ENCODE measurements at regions not wholly inside any gene's neighbourhood (a gene's known extent, or its start where the extent isn't known, plus 50 kb on each side); places are given as distances from the start of the nearest gene placed in this dataset.
A peak's percentile ranks its signal among the peaks of the same experiment; 100 is the strongest.
"Not testable (repeated sequence)": the region's sequence is repeated elsewhere in the genome, so short reads cannot be mapped to it uniquely, and the experiment has no call there.

- Mint-ChIP-seq H3K4me1 (peaks cover 18 to 26% (median 21%) of the 10 kb centered on the region in 3 donors), H3K36me3 (no peaks in the 10 kb centered on the region), H3K4me3 (peak overlapping the region; percentile 90 to 100 (median 99)), H3K27ac (peak overlapping the region in 3 of 6 donors; percentile 71 to 95 (median 76)), H3K9me3 (peaks cover 0 to 14% (median 7%) of the 10 kb centered on the region in 7 donors), H3K27me3 (no peaks in the 10 kb centered on the region)
- peak; percentile 5 to 6 for ATAC-seq (ENCODE audit: low read depth in 2 of 2)
- no peak for DNase-seq
These were observed 96.0 kb downstream of the HFE start for GRCh38 chr6:26183237-26183580.

GRCh38 chr6:26183581-26184366, 96.5 kb downstream of the HFE start:
- no peaks in the 10 kb centered on the region for H3K36me3 Mint-ChIP-seq
- peak; percentile 86 to 88 for ATAC-seq (ENCODE audit: low read depth in 2 of 2)
- peaks cover 0 to 15% (median 7%) of the 10 kb centered on the region in 7 donors for H3K9me3 Mint-ChIP-seq
- peaks cover 18 to 31% (median 26%) of the 10 kb centered on the region in 3 donors for H3K4me1 Mint-ChIP-seq
- no peaks in the 10 kb centered on the region for H3K27me3 Mint-ChIP-seq
- H3K27ac Mint-ChIP-seq, result peak overlapping the region; percentile 31 to 95 (median 84)
- DNase-seq, result peak; percentile 62
- H3K4me3 Mint-ChIP-seq, result peak overlapping the region; percentile 90 to 100 (median 99)

- Mint-ChIP-seq H3K27me3 (no peaks in the 10 kb centered on the region), H3K27ac (peak overlapping the region in 3 of 6 donors; percentile 25 to 71 (median 47)), H3K36me3 (no peaks in the 10 kb centered on the region), H3K4me3 (peak overlapping the region; percentile 90 to 100 (median 99)), H3K9me3 (peaks cover 0 to 18% (median 7%) of the 10 kb centered on the region in 7 donors), H3K4me1 (peaks cover 22 to 37% (median 29%) of the 10 kb centered on the region in 3 donors)
- ATAC-seq (ENCODE audit: low read depth in 2 of 2), result no peak
- DNase-seq, result no peak
These were observed 97.2 kb downstream of the HFE start for GRCh38 chr6:26184367-26184891.

- H3K4me3 Mint-ChIP-seq, result peak overlapping the region in 5 of 8 donors; percentile 52 to 99 (median 90)
- H3K36me3 Mint-ChIP-seq, result no peaks in the 10 kb centered on the region
- ATAC-seq (ENCODE audit: low read depth in 2 of 2), result no peak
- H3K4me1 Mint-ChIP-seq, result peaks cover 22 to 37% (median 29%) of the 10 kb centered on the region in 3 donors
- H3K9me3 Mint-ChIP-seq, result peaks cover 0 to 18% (median 6%) of the 10 kb centered on the region in 7 donors
- peak overlapping the region in 2 of 6 donors; percentile 9 to 43 for H3K27ac Mint-ChIP-seq
- no peak for DNase-seq
- no peaks in the 10 kb centered on the region for H3K27me3 Mint-ChIP-seq
These were observed 97.8 kb downstream of the HFE start for GRCh38 chr6:26185004-26185403.

GRCh38 chr6:26185802-26186201, 98.6 kb downstream of the HFE start:
- Mint-ChIP-seq H3K4me1 (peaks cover 22 to 37% (median 29%) of the 10 kb centered on the region in 3 donors), H3K9me3 (peaks cover 0 to 18% (median 6%) of the 10 kb centered on the region in 7 donors), H3K36me3 (no peaks in the 10 kb centered on the region), H3K27me3 (no peaks in the 10 kb centered on the region), H3K4me3 (peak overlapping the region in 3 of 8 donors; percentile 18 to 90 (median 52)), H3K27ac (no peak overlapping the region)
- DNase-seq (no peak), ATAC-seq (ENCODE audit: low read depth in 2 of 2) (no peak)

- Mint-ChIP-seq H3K4me1 (peaks cover 22 to 37% (median 29%) of the 10 kb centered on the region in 3 donors), H3K27me3 (no peaks in the 10 kb centered on the region), H3K9me3 (peaks cover 0 to 18% (median 6%) of the 10 kb centered on the region in 7 donors), H3K27ac (no peak overlapping the region), H3K36me3 (no peaks in the 10 kb centered on the region), H3K4me3 (peak overlapping the region in 1 of 8 donors; percentile 90)
- DNase-seq, result no peak
- no peak for ATAC-seq (ENCODE audit: low read depth in 2 of 2)
These were observed 99.4 kb downstream of the HFE start for GRCh38 chr6:26186652-26187051.

GRCh38 chr6:26187292-26187691, 100.1 kb downstream of the HFE start:
- Mint-ChIP-seq H3K9me3 (peaks cover 0 to 18% (median 6%) of the 10 kb centered on the region in 7 donors), H3K4me1 (peaks cover 22 to 37% (median 29%) of the 10 kb centered on the region in 3 donors), H3K4me3 (peak overlapping the region in 1 of 8 donors; percentile 90), H3K36me3 (no peaks in the 10 kb centered on the region), H3K27me3 (no peaks in the 10 kb centered on the region), H3K27ac (no peak overlapping the region)
- ATAC-seq (ENCODE audit: low read depth in 2 of 2) (no peak), DNase-seq (no peak)

- ATAC-seq (ENCODE audit: low read depth in 2 of 2), result no peak
- no peak for DNase-seq
- H3K36me3 Mint-ChIP-seq, result no peaks in the 10 kb centered on the region
- H3K4me3 Mint-ChIP-seq, result peak overlapping the region; percentile 86 to 98 (median 96)
- no peaks in the 10 kb centered on the region for H3K27me3 Mint-ChIP-seq
- H3K27ac Mint-ChIP-seq, result peak overlapping the region; percentile 92 to 99 (median 97)
- H3K9me3 Mint-ChIP-seq, result peaks cover 0 to 18% (median 6%) of the 10 kb centered on the region in 7 donors
- peaks cover 26 to 38% (median 30%) of the 10 kb centered on the region in 3 donors for H3K4me1 Mint-ChIP-seq
These were observed 100.9 kb downstream of the HFE start for GRCh38 chr6:26187981-26188635.

GRCh38 chr6:26191512-26191911, 104.3 kb downstream of the HFE start:
- H3K4me1 Mint-ChIP-seq, result peaks cover 31 to 42% (median 32%) of the 10 kb centered on the region in 3 donors
- not testable (repeated sequence) for H3K9me3 Mint-ChIP-seq; DNase-seq; H3K4me3 Mint-ChIP-seq; H3K36me3 Mint-ChIP-seq; H3K27me3 Mint-ChIP-seq; ATAC-seq (ENCODE audit: low read depth in 2 of 2); H3K27ac Mint-ChIP-seq

GRCh38 chr6:26193467-26194328, 106.5 kb downstream of the HFE start:
- ATAC-seq (ENCODE audit: low read depth in 2 of 2), result no peak
- Mint-ChIP-seq H3K9me3 (peaks cover 0 to 4% (median 0%) of the 10 kb centered on the region in 7 donors), H3K4me3 (peak overlapping the region in 6 of 8 donors; percentile 0 to 99 (median 94)), H3K27me3 (no peaks in the 10 kb centered on the region), H3K27ac (peak overlapping the region in 5 of 6 donors; percentile 32 to 99 (median 96)), H3K4me1 (peaks cover 22 to 31% (median 30%) of the 10 kb centered on the region in 3 donors), H3K36me3 (peaks cover 0 to 8% of the 10 kb centered on the region in 2 donors)
- no peak for DNase-seq

GRCh38 chr6:26194329-26194701, 107.1 kb downstream of the HFE start:
- H3K9me3 Mint-ChIP-seq, result no peaks in the 10 kb centered on the region
- peaks cover 19 to 27% (median 26%) of the 10 kb centered on the region in 3 donors for H3K4me1 Mint-ChIP-seq
- peaks cover 0 to 12% of the 10 kb centered on the region in 2 donors for H3K36me3 Mint-ChIP-seq
- ATAC-seq (ENCODE audit: low read depth in 2 of 2) (no peak), DNase-seq (no peak)
- H3K27me3 Mint-ChIP-seq, result no peaks in the 10 kb centered on the region
- H3K4me3 Mint-ChIP-seq, result peak overlapping the region; percentile 0 to 100 (median 94)
- peak overlapping the region; percentile 90 to 99 (median 96) for H3K27ac Mint-ChIP-seq

- peak overlapping the region; percentile 87 to 100 (median 99) for H3K4me3 Mint-ChIP-seq
- no peak for DNase-seq
- no peak for ATAC-seq (ENCODE audit: low read depth in 2 of 2)
- H3K9me3 Mint-ChIP-seq, result peaks cover 0 to 1% (median 0%) of the 10 kb centered on the region in 7 donors
- H3K4me1 Mint-ChIP-seq, result peaks cover 25 to 33% (median 32%) of the 10 kb centered on the region in 3 donors
- peak overlapping the region; percentile 90 to 99 (median 96) for H3K27ac Mint-ChIP-seq
- no peaks in the 10 kb centered on the region for H3K27me3 Mint-ChIP-seq
- peaks cover 0 to 12% of the 10 kb centered on the region in 2 donors for H3K36me3 Mint-ChIP-seq
These were observed 107.7 kb downstream of the HFE start for GRCh38 chr6:26194816-26195375.
